Stimulated activated CD8-positive, alpha-beta memory T cell treated with anti-CD3 and anti-CD28 coated beads, Interleukin-4, amount 100 ng/mL, for 1 hour (primary cell): ENCODE measurements at regions not wholly inside any gene's neighbourhood (a gene's known extent, or its start where the extent isn't known, plus 50 kb on each side); places are given as distances from the start of the nearest gene placed in this dataset.
"Not testable (repeated sequence)": the region's sequence is repeated elsewhere in the genome, so short reads cannot be mapped to it uniquely, and the experiment has no call there.

ENCODE experiments used
- DNase-seq, 2 donors: peaks; one replicate each; pipeline ENCODE4 v3.0.0-alpha.2; 2020; ENCODE audit warnings: low read depth in 2 of 2, low spot score in 1 of 2

DNA sequence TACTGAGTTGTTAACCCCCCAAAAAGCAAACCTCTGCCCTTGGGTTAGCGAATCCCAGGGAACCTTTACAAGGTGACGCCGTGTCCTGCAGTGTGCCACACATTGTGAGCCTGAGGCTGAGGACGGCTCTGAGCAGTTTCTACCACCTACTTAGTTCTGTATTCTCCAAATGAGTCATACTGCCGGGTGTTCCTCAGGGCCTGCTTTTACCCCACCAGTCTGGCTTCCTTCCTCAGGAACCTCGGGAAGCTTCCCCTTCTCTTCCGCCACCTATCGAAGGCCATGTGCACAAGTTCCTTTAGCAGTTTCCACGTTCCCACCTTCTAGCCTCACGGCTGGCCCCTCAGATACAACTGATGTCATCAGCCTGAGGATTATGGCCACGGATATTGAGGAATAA is 384.0 kb upstream of the TPM1 start:
- DNase-seq = no peak

DNA sequence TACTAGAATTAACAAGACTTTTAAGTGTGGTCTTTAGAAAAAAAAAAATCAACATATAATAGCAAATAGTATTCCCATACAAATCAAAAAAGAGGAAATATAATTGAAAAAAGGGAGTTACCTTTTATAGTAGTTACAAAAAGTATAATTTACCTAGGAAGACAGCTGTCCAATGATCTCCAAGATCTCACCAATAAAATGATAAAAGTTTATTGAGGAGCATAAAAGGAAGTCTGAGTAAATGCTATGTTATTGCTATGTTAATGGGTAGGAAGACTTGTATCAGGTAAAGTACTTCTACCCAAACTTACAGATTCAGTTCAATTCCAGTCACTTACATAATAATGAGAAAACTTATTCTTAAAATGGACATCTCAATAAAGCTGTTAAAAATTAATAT is 379.0 kb upstream of the TPM1 start:
- DNase-seq = no peak

DNA sequence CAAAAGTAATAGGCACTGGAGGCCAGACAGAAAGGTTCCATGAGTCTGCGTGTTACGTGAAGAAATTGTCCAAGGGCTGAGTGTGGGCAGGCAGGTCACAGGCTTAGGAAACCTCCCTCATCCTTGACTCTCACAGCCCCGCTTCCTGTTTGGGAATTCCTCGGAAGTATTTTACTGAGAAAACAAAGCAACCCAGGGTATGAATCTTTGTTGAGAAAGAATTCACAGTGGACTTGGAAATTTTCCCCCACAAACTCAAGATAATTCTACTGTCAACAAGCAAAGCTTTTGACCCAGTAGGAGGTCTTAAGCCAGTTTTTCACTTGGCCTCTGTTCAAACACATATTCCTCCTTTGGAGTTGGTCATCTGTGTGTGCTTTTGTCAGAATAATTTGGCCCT is 377.1 kb upstream of the TPM1 start:
- DNase-seq = no peak

DNA sequence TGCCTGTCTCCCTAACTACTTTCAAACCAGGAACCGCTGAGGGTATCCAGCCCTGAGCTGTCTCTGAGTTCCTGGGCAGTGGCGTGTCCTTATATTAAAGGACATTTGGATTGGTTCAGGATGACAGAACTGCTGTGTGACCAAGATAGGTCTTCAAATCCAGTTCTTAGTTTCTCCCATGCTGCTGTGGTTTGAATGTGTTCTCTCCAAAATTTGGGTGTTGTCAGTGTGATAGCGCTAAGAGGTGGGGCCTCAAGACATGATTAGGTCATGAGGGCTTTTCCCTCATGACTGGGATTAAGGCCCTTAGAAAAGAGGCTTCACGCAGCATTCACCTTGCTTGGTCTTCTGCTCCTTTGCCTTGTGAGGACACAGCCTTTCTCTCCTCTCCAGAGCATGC is 376.5 kb upstream of the TPM1 start:
- DNase-seq = no peak

DNA sequence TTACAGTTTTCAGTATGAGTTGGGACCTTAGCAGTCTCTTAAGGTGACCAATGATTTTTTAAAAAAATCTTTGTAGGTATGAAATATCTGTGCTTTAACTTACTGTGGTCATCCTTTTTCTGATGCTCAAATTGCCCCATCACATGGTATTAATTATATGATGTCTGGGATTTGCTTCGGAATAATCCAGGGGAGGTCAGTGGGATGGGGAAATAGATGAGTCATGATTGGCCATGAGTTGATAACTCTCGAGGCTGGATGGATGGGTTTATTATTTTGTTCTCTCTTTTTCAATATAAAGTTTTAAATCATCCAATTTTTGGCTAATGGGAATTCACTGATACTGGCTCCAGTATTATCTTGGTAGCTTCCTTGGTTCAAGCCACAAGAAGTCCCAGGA is 370.3 kb upstream of the TPM1 start:
- DNase-seq = no peak

DNA sequence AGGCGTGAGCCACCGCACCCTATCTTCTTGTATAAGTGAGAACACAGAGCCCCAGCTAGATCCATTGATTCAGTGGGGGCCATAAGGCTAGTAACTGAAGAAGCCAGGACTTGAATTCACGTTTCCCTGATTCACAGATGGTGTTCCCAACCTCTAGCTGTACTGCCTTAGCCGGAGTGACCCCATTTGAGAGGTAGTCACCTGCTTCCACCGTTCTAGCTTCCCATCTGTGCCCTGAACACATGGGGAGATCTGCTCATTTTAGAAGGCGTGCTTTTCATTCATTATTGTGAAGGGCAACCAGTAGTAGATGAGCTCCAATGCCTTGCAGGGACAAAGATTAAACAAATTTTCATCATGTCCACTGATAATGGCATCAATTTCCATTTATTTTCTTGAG is 365.7 kb upstream of the TPM1 start:
- DNase-seq = no peak

DNA sequence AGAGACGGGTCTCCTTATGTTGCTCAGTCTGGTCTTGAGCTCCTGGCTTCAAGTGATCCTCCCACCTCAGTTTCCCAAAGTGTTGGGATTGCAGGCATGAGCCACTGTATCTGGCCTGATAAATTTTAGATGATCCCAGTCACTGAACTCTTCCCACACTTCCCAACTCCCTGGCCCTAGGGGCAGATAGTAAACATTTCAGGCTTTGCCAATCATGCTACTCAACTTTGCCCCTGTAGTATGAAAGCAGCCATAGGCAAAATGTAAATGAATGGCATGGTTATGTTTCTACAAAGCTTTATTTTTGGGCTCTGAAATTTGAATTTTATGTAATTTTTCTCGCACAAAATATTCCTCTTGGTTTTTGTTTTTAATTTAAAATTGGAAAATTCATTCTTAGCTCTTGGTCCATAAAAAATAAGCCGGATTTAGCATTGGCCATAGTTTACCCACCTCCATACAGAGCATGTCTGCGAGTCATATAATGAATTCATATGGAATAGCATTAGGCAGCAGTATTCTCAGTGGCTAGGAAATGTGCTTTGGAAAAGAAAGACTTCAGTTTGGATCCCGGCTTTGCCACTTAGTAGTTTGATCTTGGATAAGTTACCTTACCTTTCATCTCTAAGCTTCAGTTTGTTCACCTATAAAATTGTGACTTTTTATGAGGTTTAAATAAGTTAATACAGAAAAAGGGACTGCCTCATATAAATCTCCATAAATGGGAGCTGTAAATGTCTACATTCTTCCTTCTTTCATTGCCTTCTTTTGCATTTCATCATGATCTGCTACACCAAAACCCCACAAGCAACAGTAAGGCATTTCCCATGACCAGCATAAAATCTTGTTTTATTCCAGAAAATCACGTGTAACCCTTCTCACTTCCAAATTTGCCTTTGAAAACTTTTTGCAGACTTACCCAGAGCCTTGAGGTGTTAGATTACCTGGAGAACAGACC is 360.3 kb upstream of the TPM1 start:
- DNase-seq = no peak

DNA sequence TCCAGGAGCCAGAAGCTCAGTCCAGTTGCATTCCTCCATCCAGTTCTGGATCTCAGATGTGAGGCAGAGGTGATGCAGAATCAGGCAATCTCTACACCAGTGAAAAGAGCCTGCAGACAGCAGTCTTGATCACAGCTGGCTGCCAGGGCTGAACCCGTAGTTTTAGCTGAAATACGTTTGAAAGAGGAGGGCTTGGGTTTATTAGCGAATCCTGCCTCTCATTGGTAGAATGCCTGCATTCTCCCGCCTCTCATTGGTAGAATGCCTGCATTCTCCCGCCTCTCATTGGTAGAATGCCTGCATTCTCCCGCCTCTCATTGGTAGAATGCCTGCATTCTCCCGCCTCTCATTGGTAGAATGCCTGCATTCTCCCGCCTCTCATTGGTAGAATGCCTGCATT is 359.4 kb upstream of the TPM1 start:
- DNase-seq = not testable (repeated sequence)

DNA sequence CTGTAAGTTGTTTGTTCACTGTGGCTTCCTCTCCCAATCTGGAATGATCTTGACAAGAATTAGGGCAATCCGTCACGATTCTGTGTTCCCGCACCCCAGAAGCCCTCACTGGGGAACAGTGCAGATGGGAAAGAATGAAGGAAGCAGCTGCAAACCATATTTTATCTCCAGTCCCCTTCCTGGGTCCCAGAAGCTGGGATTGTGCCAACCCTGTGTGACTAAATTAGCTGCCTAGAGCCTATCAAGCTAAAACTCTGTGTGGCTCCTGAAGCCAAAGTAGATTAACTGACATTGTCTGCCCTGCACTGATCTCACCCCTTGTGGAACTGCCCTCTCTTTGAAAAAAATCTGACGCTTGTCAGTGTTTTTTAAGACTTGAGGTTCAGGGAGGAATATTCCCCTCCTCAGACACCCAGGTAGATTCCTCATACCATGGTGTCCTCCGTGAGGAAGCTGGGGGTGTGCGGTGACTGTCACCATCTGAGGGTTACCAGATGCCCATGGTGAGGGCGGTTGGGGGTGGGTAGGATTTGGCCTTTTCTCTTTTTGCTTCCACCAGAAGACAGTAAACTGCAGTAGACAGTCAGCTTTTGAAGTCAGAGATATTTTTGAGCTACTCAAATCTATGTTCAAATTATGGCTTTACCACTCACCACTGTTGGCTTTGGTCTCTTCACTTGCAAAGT is 358.3 kb upstream of the TPM1 start:
- no peak for DNase-seq

DNA sequence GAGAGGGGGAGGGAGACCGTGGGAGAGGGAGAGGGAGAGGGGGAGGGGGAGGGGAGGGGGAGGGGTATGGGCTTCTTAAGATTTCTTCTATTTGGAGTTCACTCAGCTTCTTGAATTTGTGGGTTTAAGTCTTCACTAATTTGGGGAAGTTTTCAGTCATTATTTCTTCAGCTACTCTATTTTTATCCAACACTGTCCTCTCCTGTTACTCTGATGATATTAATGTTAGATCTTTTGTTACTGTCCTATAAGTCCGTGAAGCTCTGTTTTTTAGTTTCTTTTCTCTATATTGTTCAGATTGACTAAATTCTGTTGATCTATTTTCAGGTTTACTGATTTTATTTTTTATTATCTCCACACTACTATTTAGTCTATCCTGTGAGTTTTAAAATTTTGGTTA is 351.5 kb upstream of the TPM1 start:
- DNase-seq = no peak

DNA sequence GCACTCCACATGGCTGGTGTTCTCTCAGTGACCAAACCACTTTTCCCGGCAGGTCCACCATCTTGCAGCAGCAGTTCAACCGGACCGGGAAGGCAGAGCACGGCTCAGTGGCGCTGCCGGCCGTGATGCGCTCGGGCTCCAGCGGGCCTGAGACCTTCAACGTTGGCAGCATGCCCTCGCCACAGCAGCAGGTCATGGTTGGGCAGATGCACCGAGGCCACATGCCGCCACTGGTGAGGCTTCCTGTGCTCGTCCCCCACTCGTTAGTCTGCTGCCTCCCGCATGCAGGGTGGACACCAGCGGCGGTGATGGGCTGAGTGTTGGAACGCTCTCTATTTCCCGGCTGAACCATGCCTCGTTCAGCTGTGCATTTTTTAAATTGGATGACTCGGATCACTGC is 344.9 kb upstream of the TPM1 start:
- no peak for DNase-seq

DNA sequence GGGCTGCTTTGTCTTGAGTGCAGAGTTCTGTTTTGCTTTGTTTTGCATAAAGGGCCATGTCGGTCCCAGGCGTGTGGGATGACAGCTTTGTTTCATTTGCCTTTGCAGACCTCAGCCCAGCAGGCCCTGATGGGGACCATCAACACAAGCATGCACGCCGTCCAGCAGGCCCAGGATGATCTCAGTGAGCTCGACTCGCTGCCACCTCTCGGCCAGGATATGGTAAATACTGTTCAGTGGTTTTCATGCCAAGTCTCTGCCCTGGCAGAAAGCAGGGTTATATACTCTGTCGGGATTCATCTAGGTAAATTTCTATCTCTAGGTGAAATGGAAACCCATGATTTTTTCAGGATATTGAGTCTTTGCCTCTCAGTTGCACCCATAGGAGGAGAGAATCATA is 343.9 kb upstream of the TPM1 start:
- DNase-seq = no peak

DNA sequence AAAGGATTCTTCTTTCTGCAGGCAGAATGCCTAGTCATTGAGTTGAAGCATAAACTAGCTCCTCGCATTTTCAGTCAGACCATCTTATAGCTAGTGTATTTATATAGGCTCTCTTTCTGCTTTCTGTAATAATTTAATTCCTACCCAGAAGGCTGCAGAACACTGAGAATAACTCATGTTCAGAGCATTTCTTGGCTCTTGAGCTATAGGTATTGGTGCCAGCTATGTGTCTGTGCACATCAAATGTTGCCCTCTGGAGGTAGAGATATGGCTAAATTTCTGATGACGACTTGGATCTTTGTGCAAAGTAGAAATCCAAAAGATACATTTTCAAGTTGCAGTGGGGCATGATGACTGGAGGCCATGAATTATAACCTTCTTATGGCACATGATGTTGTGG is 336.2 kb upstream of the TPM1 start:
- DNase-seq = no peak

DNA sequence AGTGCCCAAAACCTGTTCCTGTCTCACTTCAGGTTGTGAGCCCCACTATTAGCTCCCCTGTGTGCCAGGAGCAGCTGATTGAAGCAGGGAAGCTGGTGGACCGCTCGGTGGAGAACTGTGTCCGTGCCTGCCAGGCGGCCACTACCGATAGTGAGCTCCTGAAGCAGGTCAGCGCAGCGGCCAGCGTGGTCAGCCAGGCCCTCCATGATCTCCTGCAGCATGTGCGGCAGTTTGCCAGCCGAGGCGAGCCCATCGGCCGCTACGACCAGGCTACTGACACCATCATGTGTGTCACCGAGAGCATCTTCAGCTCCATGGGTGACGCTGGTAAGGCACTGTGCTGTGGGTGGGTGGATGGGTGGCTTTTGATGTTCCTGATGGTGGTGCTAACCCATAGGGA is 334.1 kb upstream of the TPM1 start:
- DNase-seq = no peak

DNA sequence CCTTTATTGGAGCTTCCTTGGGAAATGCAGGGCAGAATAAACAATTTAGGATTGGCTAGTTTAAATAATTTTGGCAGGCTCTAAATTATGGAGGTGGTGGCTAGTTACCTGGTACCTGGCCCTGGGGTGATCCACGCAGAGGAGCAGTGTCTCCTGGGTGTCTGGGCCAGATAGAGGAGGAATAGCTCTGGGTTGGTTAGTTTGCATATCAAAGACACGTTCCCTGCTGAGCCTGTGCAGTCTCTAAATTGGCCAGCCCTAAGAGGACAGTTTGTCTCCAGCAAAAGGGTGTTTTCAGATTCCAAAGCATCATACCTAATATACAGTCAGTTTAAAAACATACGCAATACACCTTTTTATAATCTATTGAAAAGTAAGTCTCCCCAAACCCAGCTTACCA is 333.3 kb upstream of the TPM1 start:
- no peak for DNase-seq

DNA sequence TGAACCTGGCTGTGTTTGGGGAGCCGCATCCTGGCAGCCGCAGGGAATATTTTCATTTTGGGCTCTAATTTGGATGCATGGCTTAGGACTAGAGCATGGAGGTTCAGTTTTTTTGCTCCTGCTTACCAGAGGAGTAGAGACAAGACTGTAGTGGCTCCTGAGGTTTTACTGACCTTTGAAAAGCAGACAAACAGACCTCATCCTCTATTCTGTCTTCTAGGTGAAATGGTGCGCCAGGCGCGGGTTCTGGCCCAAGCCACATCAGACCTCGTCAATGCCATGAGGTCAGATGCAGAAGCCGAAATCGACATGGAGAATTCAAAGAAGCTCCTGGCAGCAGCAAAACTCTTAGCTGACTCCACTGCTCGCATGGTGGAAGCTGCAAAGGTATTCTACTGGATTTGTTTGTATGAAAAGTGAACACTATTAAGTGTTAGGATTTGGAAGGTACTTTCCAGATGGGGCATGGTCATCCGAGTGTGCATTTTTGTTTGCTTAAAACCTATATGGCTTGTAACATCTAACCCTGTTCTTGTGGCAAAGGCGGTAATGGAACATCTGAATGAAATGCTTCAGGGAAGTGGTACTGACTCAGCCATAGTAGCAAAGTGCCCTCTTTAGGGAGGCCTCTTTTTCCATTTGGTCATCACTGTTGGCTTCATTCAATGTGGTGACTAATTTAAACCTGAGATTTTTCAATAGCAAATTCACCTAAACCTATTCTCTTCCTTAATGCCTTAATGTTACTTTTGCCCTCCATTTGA is 330.7 kb upstream of the TPM1 start:
- no peak for DNase-seq

DNA sequence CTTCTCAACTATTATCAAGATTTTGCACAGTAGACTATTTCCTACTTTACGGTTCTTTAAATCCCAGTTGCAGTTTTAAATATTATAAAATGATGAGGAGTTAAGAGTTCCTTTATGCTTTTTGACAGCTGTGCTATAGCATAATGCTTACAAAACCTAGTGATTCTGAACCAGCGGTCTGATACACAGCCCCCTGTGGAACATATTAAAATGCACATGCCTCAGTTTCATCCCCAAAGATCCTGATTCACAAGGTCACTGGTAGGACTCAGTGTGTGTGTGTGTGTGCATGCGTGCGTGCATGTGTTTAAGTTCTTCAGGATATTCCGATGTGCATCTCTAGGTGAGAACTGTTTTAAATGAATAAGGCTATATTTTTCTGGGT is 330.1 kb upstream of the TPM1 start:
- DNase-seq = no peak

DNA sequence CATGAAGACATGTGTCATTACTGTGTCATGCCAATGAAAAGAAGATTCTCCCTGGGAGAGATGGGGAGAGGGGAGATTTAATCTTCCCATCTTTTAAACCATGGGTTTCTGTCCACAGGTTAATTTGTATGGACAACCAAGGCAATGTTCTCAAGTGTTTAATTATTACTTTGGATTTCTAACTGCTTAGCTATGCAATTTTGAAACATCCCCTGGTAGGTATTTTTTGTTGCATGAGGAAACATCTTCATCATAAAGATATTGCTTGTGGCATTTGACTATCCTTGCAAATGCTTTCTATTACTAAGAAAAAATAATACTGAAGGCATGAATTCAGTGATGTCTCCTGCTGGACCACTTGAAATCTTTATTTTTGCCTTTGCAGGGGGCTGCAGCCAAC is 326.6 kb upstream of the TPM1 start:
- no peak for DNase-seq

DNA sequence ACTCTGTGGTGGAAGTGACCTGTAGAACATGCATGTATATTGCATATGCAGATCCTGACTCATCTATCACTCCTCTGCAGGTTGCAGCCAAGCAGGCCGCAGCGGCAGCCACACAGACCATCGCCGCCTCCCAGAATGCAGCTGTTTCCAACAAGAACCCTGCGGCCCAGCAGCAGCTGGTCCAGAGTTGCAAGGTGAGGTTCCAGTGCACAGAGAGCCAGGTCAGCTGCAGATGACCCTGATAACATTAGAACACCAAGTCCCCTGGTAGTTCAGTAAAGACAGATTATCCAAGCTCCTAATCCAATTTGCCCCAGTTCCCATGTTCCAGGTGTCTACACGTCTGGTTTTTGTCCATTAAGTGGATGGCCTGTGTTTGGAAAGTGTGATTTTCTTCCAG is 325.1 kb upstream of the TPM1 start:
- no peak for DNase-seq

DNA sequence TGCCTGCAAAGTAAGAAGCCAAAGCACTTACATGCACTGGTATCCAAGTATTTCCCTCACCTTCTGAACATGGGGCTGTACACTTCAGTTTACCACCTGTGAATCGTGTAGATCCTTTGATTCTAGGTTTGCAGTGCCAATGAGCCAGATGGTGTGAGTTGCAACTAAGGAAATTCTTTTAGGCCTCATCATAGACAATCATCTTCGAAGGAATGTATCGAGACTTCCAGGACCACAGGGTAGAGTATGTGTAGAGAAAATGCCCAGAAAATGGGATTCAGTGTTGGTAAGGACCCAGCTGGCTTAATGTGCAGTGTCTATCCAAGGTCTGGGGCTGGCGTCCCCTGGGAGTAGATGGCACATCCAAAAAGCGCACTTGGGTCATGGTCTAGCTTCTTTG is 323.2 kb upstream of the TPM1 start:
- DNase-seq = no peak

DNA sequence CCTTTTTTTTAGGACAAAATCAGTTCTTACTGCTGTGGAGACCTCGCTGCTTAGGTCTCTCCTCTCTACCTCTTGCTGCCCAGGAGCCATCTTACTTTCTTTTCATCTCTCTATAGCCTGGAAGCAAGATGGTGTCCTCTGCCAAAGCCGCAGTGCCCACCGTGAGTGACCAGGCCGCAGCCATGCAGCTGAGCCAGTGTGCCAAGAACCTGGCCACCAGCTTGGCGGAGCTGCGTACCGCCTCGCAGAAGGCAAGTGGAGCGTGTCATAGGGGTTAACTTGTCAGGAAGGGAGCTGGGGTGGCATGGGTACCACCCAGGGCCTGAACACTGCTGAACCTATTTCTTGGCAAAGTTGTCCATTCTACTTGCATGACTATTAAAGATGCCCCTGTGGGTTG is 320.3 kb upstream of the TPM1 start:
- DNase-seq = no peak

DNA sequence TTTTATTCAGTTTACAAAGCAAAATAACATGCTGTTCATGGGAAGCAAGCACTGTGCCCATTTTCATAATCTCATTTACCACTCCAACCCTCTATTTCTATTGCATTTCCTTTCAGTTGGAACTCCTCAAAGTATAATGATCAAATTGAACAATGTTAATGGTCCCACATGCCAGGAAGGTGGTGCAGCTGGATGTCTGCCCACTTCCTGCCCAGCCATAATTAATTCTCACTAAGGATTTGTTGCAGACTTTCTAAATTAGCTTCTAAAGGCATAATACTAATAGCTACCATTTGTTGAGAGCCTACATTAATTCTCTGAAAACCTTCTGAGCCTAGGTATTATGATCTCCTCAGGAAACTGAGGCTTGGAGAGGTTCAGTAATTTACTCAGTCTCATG is 316.1 kb upstream of the TPM1 start:
- no peak for DNase-seq
